ENCODE measurements at regions not wholly inside any gene's neighbourhood (a gene's known extent, or its start where the extent isn't known, plus 50 kb on each side); places are given as distances from the start of the nearest gene placed in this dataset.

DNA sequence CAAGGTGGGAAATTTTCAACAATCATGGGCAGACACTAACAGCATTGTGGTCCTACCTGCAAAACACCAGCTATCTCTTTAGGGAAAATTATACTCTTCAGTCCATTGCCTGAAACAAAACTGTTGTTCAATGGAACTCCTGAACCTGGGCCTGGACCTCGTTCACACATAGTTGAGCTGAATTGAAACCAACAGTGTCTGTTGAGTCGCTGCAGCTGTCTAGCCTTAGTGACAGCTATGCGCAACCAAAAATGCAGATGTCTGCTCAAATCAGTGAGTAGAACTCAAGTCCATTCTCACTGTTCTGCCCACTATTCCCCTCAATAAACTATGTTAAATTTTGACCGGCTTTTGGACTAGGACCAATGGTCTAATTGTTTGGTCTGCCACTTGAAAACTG is 286.2 kb downstream of the TFAP2A start:
- no peak for DNase-seq (ENCODE audit: low read depth)
- TF ChIP-seq, protein P1, sequence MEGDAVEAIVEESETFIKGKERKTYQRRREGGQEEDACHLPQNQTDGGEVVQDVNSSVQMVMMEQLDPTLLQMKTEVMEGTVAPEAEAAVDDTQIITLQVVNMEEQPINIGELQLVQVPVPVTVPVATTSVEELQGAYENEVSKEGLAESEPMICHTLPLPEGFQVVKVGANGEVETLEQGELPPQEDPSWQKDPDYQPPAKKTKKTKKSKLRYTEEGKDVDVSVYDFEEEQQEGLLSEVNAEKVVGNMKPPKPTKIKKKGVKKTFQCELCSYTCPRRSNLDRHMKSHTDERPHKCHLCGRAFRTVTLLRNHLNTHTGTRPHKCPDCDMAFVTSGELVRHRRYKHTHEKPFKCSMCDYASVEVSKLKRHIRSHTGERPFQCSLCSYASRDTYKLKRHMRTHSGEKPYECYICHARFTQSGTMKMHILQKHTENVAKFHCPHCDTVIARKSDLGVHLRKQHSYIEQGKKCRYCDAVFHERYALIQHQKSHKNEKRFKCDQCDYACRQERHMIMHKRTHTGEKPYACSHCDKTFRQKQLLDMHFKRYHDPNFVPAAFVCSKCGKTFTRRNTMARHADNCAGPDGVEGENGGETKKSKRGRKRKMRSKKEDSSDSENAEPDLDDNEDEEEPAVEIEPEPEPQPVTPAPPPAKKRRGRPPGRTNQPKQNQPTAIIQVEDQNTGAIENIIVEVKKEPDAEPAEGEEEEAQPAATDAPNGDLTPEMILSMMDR (IDR thresholded peaks at IDR 0.05; ENCODE audit: low read depth, low read length, missing control alignments): no peak
- no peak overlapping the region for H3K4me3 ChIP-seq (ENCODE audit: low read depth, low read length)
- in situ Hi-C loops (cut with HindIII; ENCODE audit: low sequenced_read_pairs): no loop called here

DNA sequence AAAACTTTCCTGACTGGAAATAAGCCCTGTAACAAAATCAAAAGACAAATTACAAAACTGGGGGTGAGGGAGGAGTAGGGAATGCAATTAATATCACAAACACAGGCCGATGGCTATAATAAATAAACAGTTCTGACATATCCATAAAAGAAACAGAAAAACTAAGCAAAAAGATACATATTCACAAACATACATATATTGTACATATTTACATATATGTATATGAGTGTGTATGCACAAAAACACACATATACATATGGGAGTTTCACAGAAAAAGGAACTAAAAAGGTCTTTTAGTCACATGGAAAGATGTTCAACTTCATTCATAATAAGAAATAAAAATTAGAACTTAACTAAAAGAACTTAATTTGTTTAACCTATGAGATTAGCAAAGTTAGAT is 292.7 kb downstream of the TFAP2A start:
- H3K4me3 ChIP-seq (ENCODE audit: low read depth, low read length): no peak overlapping the region
- DNase-seq (ENCODE audit: low read depth): no peak
- in situ Hi-C loops (cut with HindIII; ENCODE audit: low sequenced_read_pairs): no loop called here

DNA sequence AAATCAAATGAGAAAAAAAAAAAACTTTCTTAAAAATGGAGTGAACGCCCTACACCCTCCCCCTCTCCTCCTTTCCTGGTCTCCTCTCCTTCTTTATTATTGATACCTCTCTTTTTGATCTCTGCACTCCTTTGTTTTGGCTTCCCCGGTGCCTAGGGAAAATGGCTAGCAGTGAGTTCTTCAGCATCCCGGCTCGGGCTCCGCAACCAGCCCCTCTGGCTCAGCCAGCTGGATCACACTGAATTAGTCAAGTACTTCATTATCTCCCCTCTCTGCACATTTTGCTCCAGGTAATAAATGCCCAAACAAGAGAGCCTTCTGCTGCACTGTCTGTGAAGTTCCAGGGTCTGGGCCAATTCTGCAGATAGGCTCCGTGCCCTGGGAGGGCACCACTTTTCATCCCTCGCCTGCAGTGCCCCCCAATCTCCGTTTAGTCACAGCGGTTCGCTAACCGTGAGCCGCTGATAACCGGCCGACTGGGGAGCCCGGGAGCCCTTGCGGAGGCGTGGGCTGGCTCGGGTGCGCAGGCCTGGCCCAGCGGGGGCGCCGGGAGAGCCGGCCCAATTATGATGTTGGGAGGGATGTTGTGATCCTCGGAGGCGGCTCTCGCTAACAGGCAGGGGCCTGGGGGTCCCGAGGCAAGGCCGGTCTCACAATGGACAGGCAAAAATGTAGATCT is 301.9 kb downstream of the TFAP2A start:
- DNase-seq (ENCODE audit: low read depth): no peak
- in situ Hi-C loops (cut with HindIII; ENCODE audit: low sequenced_read_pairs): no loop called here
- no peak overlapping the region for H3K4me3 ChIP-seq (ENCODE audit: low read depth, low read length)
- TF ChIP-seq, protein P1 (IDR thresholded peaks at IDR 0.05; ENCODE audit: low read depth, low read length, missing control alignments): no peak

More for the DNA sequence above, 292.7 kb downstream of the TFAP2A start:
- TF ChIP-seq, protein P1 (IDR thresholded peaks at IDR 0.05; ENCODE audit: low read depth, low read length, missing control alignments): no peak

DNA sequence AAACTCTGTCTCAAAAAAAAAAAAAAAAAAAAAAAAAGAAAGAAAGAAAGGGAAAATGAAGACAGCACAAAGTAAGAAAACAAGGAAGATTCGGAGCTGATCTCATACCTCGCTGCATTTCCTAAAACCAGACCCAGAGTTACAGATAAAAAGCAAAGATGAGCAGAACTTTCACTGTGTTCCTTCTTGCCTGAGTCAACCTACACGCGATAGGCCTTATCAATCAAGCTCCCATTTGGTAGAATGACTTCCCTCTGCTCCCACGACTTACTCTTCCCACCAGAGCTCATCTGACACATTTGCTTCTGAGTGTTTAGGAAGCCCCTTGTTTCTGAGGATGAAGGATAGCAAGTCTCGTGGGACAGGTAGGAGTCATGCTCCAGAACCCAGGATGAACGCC is 302.9 kb downstream of the TFAP2A start:
- no peak overlapping the region for H3K4me3 ChIP-seq (ENCODE audit: low read depth, low read length)
- no peak for DNase-seq (ENCODE audit: low read depth)
- TF ChIP-seq, protein P1 (IDR thresholded peaks at IDR 0.05; ENCODE audit: low read depth, low read length, missing control alignments): no peak
- in situ Hi-C loops (cut with HindIII; ENCODE audit: low sequenced_read_pairs): no loop called here

DNA sequence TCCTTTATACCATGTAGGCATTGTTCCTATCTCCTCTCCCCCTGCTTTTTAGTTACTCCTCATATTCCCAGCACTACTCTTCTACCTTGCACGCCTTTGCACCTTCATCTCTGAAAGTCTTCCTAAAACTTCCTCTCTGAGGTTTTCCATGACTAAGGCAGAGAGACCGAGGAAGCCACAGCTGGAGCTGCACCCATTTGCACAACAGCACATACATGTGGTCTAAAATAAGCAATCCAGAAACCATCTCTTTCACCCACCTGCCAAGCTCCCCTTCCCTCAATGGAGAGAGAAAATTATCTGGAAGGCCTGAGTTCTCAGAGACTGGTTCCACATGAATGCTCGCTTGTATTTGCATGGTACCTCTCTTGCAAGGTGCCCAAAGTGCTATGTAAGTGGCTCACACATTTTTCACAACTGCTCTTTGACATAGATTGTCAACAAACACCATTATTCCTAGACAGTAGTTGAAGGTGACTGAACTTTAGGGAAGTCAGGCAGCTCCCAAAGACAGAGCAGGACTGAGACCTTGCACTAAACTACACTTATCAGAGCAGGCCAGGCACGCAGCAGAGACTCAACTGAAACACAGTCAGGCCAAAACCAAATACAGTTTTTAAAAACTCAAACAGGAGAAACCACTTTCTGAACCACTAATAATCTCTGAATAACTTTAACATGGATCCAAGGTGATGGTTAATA is 313.2 kb downstream of the TFAP2A start:
- in situ Hi-C loops (cut with HindIII; ENCODE audit: low sequenced_read_pairs): no loop called here
- H3K4me3 ChIP-seq (ENCODE audit: low read depth, low read length): no peak overlapping the region
- TF ChIP-seq, protein P1 (IDR thresholded peaks at IDR 0.05; ENCODE audit: low read depth, low read length, missing control alignments): no peak
- no peak for DNase-seq (ENCODE audit: low read depth)

DNA sequence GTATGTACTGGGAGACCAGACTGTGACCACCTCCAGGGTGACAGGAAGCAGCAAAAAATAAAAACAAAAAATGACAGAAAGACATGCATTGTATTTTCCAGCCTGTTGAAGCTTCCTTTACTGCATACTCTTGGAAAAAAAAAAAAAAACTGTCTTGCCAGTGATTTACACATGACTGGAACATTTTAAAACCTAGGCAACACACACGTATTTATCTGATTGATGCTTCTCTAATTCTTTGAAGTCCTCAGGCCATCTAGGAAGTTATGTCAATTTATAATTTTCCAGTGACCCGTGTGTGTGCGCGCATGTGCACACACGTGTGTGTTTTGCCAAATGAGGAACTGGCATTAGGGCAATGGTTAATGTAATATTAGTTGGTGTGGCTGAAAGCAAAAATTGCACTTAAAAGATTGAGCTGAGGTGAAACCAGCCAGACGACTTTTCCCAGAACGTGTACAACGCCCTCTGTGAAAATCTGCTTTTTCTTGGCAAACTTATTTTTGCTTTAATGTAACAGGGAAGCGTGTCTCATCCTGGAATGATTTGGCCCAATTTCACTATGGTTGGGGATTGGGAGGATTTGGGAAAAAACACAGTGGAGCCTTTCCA is 315.2 kb downstream of the TFAP2A start:
- no peak overlapping the region for H3K4me3 ChIP-seq (ENCODE audit: low read depth, low read length)
- DNase-seq (ENCODE audit: low read depth): no peak
- TF ChIP-seq, protein P1 (IDR thresholded peaks at IDR 0.05; ENCODE audit: low read depth, low read length, missing control alignments): no peak
- in situ Hi-C loops (cut with HindIII; ENCODE audit: low sequenced_read_pairs): no loop called here
